Nephron (organoid): ENCODE measurements at regions not wholly inside any gene's neighbourhood (a gene's known extent, or its start where the extent isn't known, plus 50 kb on each side); places are given as distances from the start of the nearest gene placed in this dataset.

Experiments used
- H3K27ac Mint-ChIP-seq, 3 experiments: 2 replicates each; pipeline ENCODE4 v1.8.0; 2020; ENCODE audit warnings: mixed read lengths in 3 of 3, mild to moderate bottlenecking in 2 of 3, moderate library complexity in 1 of 3
- H3K27me3 Mint-ChIP-seq: 2 replicates; pipeline ENCODE4 v1.8.0; 2021; ENCODE audit warnings: low read depth, mild to moderate bottlenecking, moderate library complexity, mixed read lengths
- H3K36me3 Mint-ChIP-seq: 2 replicates; pipeline ENCODE4 v1.8.0; 2020; ENCODE audit warnings: low read depth, mixed read lengths
- H3K4me1 Mint-ChIP-seq: 2 replicates; pipeline ENCODE4 v1.8.0; 2020; ENCODE audit warnings: mixed read lengths
- H3K4me3 Mint-ChIP-seq, 3 experiments: 2 replicates each; pipeline ENCODE4 v1.8.0; 2020; ENCODE audit warnings: mild to moderate bottlenecking in 3 of 3, mixed read lengths in 3 of 3, moderate library complexity in 2 of 3
- H3K9me3 Mint-ChIP-seq: 2 replicates; pipeline ENCODE4 v1.8.0; 2020; ENCODE audit warnings: mixed read lengths
- CTCF ChIP-seq, 3 experiments: fragments of 200-600 bp; sonication (generic); IDR thresholded peaks; one replicate each; pipeline ENCODE4 v1.5.0; 2021; ENCODE audit warnings: antibody characterized with exemption in 3 of 3; ENCODE audit not compliant: unreplicated experiment in 3 of 3

GRCh38 chr3:86801921-86802320 is 189.0 kb downstream of the VGLL3 start:
- H3K27ac Mint-ChIP-seq = no peak overlapping the region
- no peaks in the 10 kb centered on the region for H3K4me1 Mint-ChIP-seq
- no peak for TF ChIP-seq CTCF (IDR thresholded peaks at IDR 0.05; ENCODE audit: unreplicated experiment in 3 of 3)
- no peaks in the 10 kb centered on the region for H3K27me3 Mint-ChIP-seq
- H3K36me3 Mint-ChIP-seq = no peaks in the 10 kb centered on the region
- H3K9me3 Mint-ChIP-seq = peaks cover 13% of the 10 kb centered on the region
- H3K4me3 Mint-ChIP-seq = no peak overlapping the region

DNA sequence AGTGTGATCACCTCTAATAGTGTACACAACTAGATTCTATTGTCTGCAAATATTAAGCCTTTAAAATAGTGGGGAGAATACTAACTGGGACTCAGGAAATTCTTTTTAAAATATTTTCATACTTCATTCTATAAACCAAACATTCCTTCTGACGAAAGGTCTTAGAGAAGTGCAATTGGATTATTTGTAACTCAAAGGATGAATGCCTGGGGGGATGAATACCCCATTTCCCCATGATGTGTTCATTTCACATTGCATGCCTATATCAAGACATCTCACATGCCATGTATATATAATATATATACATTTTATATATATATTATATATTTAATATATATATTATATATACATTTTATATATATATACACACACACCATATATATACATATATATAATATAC is 189.9 kb downstream of the VGLL3 start:
- H3K4me3 Mint-ChIP-seq = no peak overlapping the region
- no peak overlapping the region for H3K27ac Mint-ChIP-seq
- H3K4me1 Mint-ChIP-seq = no peaks in the 10 kb centered on the region
- peaks cover 8% of the 10 kb centered on the region for H3K9me3 Mint-ChIP-seq
- H3K27me3 Mint-ChIP-seq = no peaks in the 10 kb centered on the region
- H3K36me3 Mint-ChIP-seq = no peaks in the 10 kb centered on the region
- no peak for TF ChIP-seq CTCF (IDR thresholded peaks at IDR 0.05; ENCODE audit: unreplicated experiment in 3 of 3)

DNA sequence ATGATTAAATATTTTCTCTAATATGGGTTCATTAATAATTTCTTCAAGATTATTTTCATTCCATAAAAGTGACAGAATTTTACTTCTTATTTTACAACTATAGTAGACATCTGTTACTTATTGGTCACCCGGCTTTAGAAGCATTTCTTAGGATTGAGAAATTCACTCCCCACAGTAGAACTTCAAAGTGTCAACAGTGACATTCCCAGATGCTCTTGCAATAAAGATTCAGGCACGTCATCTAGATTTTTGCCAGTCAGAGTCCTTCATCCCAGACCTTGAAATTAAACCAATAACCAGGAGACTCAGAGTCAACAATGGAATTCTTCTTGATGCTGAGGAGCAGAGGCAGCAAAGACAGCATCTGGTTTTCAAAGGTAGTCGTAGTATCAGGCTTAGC is 190.8 kb downstream of the VGLL3 start:
- Mint-ChIP-seq H3K27ac (no peak overlapping the region), H3K4me1 (no peaks in the 10 kb centered on the region), H3K36me3 (no peaks in the 10 kb centered on the region), H3K9me3 (no peaks in the 10 kb centered on the region), H3K27me3 (no peaks in the 10 kb centered on the region), H3K4me3 (no peak overlapping the region)
- no peak for TF ChIP-seq CTCF (IDR thresholded peaks at IDR 0.05; ENCODE audit: unreplicated experiment in 3 of 3)

- Mint-ChIP-seq H3K4me3 (no peak overlapping the region), H3K9me3 (no peaks in the 10 kb centered on the region), H3K4me1 (peaks cover 14% of the 10 kb centered on the region), H3K27me3 (no peaks in the 10 kb centered on the region), H3K27ac (no peak overlapping the region), H3K36me3 (no peaks in the 10 kb centered on the region)
- TF ChIP-seq CTCF (IDR thresholded peaks at IDR 0.05; ENCODE audit: unreplicated experiment in 3 of 3) = no peak
These were observed 193.0 kb downstream of the VGLL3 start for GRCh38 chr3:86797946-86798345.

- Mint-ChIP-seq H3K36me3 (no peaks in the 10 kb centered on the region), H3K4me1 (peaks cover 31% of the 10 kb centered on the region), H3K4me3 (no peak overlapping the region), H3K27ac (peak overlapping the region; percentile 78 to 92 (median 88)), H3K27me3 (no peaks in the 10 kb centered on the region), H3K9me3 (no peaks in the 10 kb centered on the region)
- TF ChIP-seq CTCF (IDR thresholded peaks at IDR 0.05; ENCODE audit: unreplicated experiment in 3 of 3) = no peak
These were observed 196.4 kb downstream of the VGLL3 start for GRCh38 chr3:86794361-86795065.

GRCh38 chr3:86793786-86794185 is 197.2 kb downstream of the VGLL3 start:
- peak overlapping the region; percentile 78 to 92 (median 88) for H3K27ac Mint-ChIP-seq
- H3K9me3 Mint-ChIP-seq = no peaks in the 10 kb centered on the region
- peaks cover 31% of the 10 kb centered on the region for H3K4me1 Mint-ChIP-seq
- H3K4me3 Mint-ChIP-seq = peak overlapping the region in 1 of 3 experiments; percentile 21
- H3K36me3 Mint-ChIP-seq = no peaks in the 10 kb centered on the region
- no peaks in the 10 kb centered on the region for H3K27me3 Mint-ChIP-seq
- no peak for TF ChIP-seq CTCF (IDR thresholded peaks at IDR 0.05; ENCODE audit: unreplicated experiment in 3 of 3)
